ENCODE measurements at regions not wholly inside any gene's neighbourhood (a gene's known extent, or its start where the extent isn't known, plus 50 kb on each side); places are given as distances from the start of the nearest gene placed in this dataset.
"Not testable (repeated sequence)": the region's sequence is repeated elsewhere in the genome, so short reads cannot be mapped to it uniquely, and the experiment has no call there.

DNA sequence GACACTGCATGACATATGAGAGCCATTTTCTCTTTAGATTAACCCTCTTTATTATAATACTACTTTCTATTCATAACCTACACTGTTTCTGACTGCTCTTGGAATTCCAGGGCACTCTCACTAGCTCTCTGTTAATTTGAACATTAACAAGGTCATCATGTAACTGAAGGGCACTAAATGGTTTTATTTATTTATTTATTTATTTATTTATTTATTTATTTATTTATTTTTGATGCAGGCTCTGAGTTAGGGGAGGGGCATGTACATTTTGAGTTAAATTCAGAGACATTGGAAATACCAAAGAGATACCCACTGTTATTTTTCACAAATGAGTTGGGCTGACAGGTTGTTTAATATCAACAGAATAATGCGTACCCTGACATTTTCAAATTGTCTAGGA is 1038.7 kb upstream of the NRXN1 start:
- no peak for DNase-seq

DNA sequence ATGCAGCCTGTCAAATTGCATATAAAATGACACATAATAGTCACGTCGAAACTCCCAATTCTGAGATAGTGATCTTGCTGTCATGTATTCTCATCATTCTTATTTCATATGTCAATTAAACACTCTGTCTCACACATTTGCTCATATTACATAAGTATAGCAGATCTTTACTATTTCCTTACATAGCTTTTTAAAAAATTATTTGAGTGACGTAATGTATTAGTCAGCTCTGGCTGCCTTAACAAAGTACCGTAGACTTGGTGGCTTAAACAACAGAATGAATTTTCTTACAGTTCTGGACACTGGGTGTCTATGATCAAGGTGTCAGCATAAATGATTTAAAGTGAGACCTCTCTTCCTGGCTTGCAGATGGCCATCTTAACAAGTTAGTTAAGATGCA is 1032.3 kb upstream of the NRXN1 start:
- DNase-seq: no peak

DNA sequence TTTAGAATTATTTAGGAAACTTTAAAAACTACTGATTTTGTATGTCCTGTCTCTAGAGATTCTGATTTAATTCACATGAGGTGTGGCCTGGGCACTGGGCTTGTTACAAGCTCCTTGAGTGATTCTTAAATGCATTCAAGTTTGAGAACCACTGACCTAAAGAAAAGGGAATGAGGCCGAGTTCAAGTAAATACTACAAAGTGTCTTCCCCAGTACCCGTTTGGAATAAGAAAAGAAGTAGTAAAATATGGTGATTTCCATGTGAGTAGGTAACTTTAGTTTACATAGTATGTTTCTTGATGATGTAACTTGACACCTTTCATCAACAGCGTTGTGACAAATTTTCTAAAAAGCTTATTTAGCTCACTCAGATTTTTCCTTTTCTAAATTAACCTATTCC is 1022.9 kb upstream of the NRXN1 start:
- no peak for DNase-seq

DNA sequence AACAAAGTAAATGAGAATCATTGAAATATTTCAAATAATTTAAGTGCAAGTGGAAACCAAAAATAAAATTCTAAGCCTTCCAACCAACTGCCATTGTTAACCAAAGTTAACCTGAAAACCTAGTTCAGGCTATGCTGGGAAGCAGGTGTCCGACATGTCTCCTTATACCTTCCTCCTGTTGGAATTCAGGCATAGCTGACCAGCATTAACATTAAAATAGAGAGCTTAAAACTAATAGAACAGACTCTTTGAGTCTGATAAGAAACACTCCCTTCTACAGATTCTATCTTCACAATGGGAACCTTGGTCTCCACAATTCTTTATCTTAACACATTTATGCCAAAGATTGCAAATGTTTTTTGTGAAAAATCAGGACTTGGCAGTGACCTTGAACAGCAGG is 1004.9 kb upstream of the NRXN1 start:
- no peak for DNase-seq

- DNase-seq: no peak
Measured at GRCh38 chr2:52036024-52036423, 1004.1 kb upstream of the NRXN1 start.

DNA sequence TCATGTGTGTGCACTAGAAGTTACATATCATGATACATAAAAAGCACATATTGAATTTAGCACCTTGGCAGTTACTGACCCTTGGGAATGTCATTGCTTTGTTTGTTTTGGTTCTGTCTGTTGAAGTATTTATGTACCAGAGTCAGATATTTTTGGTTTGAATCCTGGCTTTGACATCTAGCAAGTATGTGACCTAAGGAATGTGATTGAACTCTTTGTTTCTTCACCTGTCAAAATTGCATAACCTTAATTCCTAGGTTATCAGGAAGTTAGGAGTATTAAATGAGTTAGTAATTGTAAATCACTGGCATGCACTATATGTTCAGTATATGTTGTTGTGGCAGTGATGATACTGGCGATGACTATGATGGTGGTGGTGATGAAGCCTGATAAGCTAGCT is 1003.5 kb upstream of the NRXN1 start:
- DNase-seq: no peak

- DNase-seq: no peak
Measured at GRCh38 chr2:52034706-52035105, 1002.8 kb upstream of the NRXN1 start.

DNA sequence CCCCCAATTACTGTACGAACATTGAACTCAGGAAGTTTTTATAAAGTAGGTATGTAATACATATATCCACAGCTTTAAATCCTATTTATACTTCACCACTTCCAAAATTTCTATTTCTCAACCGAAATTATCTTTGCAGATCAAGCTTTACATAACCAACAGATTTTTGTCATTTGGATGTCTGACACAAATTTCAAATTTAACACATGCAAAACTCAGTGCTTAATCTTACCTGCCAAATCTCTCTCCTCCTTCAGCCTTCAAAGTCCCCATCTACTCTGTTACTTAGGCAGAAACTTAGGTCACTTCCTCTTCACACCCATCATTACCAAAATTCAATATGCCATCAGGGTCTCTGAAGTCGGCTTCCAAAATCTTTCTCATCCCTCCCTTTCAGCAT is 990.1 kb upstream of the NRXN1 start:
- DNase-seq: no peak

DNA sequence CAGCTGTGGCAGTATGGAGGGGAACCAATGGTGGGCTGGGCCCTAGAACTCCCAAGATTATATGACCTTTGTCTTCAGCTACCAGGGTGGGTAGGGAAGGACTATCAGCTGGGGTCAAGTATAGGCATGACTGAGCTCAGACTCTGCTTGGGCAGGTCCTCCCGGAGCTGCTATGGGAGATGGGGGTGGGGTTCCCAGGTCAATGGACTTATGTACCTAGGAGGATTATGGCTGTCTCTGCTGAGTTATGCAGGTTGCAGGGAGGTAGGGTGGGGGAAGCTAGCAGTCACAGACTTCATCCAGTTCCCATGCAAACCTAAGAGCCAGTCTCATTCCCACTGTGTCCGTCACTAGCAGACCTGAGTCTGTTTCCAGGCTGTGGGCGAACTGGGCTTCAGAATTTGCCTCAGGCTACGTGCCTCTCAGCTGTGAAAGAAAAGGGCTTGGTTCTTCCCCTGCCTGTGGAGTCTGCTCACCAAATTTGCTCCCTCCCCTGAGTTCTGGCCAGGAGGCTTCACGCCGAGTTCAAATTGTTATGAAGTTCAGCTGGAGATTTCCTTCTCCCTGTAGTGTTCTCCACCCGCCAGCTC is 985.8 kb upstream of the NRXN1 start:
- no peak for DNase-seq

- not testable (repeated sequence) for DNase-seq
Measured at GRCh38 chr2:52006821-52007366, 975.0 kb upstream of the NRXN1 start.

GRCh38 chr2:52000151-52000855 is 968.4 kb upstream of the NRXN1 start:
- no peak for DNase-seq

- no peak for DNase-seq
Measured at GRCh38 chr2:51998890-51999289, 967.0 kb upstream of the NRXN1 start.

DNA sequence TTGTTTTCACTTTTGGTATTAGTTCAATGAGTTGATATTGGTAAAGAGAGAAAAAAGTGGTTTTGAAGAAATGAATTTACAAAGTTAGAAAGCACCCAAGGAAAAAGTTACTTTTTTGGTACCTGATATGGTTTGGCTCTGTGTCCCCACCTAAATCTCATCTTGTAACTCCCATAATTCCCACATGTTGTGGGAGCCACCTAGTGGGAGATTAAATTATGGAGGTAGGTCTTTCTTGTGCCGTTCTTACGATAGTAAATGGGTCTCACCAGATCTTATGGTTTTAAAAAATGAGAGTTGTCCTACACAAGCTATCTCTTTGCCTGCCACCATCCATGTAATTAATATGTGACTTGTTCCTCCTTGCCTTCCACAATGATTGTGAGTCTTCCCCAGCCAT is 965.6 kb upstream of the NRXN1 start:
- DNase-seq: no peak

- DNase-seq: no peak
Measured at GRCh38 chr2:51995293-51995692, 963.4 kb upstream of the NRXN1 start.

DNA sequence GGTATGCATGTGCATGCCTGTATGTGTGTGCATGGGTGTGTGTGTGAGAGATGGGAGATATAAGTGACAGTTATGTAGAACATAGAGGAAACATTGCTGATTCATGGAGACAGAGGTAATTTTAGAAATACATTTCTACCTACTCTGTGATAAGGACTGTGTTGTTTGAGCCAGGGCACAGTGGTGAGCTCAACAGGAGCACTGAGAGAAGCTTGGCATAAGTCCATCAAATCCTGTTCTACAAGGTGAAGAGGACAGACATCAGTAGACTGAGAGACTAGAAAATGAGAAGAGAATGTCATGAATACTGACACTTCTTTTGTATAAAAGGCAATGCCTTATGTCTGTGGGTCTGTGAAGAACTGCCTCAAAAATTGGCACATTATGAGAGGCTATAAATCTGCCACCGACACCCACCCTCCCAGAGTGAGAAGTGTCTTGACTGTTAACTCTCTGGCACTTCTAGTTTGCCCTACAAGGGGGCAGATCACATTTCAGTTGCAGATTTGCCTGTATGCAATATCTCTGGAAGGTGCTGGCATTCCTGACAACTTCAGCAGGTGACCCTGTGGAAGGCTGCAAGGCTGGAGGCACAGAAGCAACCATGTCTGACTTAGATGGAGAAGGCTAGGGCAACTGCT is 962.3 kb upstream of the NRXN1 start:
- no peak for DNase-seq

DNA sequence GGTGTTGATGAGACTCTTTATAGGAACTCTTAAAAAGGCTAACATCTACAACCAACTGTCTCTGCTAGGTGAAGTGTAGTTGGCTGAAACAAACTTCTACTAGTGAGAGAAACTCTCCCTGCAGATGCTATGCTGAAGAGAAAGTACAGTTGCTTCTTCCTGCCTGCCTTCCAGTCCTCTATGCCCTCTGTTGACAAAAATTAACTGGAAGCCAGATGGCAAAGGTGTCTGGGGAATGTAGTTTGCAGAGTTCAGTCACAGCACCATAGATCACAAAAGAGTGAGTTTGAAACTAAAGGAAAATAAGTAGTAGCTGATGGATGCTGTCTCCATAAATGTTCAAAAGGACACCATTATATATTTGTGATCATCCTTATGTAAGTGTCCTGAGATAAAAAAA is 958.8 kb upstream of the NRXN1 start:
- no peak for DNase-seq

- no peak for DNase-seq
Measured at GRCh38 chr2:51986101-51986500, 954.2 kb upstream of the NRXN1 start.

DNA sequence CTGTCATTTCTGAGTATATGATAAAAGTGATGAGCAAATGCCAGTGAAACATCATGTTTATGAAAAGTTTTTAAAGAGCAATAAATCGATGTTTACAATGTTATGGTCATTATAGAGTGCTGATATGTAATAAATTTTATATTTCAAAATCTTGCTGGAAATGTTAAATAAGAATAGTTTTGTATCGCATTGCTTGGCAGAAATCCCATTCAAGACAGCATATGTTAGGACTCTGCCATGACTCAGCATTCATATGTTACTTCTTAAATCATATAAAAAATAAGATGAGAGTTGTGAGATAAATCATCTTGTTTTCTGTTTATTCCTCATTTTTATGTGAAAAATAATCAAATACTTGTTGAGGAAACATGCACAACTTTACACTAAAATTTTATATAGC is 949.9 kb upstream of the NRXN1 start:
- no peak for DNase-seq

- DNase-seq: no peak
Measured at GRCh38 chr2:51976623-51977022, 944.7 kb upstream of the NRXN1 start.

- no peak for DNase-seq
Measured at GRCh38 chr2:51971136-51971535, 939.2 kb upstream of the NRXN1 start.

DNA sequence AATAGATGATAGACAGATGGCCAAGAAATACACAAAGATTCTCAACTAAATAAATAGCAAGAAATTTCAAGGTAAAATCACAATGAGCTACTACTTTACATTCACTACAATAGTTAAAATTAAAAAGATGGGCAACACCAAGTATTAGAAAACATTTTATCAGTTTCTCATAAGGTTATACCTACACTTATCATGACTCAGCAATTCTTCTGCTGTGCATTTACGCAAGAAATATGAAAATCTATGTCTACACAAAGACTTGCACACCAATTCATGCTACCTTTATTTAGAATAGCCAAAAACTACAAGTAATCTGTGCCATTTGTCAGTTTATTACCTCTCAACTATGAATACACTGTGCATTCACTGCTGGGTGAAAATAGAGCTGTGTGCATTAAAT is 937.4 kb upstream of the NRXN1 start:
- no peak for DNase-seq

- DNase-seq: no peak
Measured at GRCh38 chr2:51960841-51961335, 929.0 kb upstream of the NRXN1 start.

DNA sequence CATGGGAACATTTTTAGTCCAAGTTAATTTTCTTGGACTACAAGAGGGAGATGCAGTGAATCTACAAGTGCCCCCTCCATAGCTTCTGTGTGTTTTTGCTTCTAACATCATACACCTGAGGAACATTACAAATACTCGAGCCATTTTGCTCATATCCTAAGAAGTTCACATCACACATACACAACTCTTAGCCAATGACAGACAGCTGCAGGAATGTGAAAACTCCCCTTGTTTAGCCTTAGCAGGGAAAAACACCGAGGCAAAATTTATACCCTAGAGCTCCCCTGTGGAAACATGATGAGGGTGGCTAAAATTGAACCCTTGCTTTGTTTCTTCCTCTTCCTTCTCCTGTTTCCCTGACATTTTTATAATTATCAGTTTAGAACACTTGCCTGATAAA is 928.3 kb upstream of the NRXN1 start:
- no peak for DNase-seq

- no peak for DNase-seq
Measured at GRCh38 chr2:51959696-51960095, 927.8 kb upstream of the NRXN1 start.

Data from activated naive CD4-positive, alpha-beta T cell treated with Interleukin-2 at 50 U/mL for 16 hours (primary cell).